HepG2 (cell line): ENCODE measurements at regions not wholly inside any gene's neighbourhood (a gene's known extent, or its start where the extent isn't known, plus 50 kb on each side); places are given as distances from the start of the nearest gene placed in this dataset.
A peak's percentile ranks its signal among the peaks of the same experiment; 100 is the strongest.

Experiments
- ATF1 ChIP-seq: IDR thresholded peaks from 2 replicates; pipeline ENCODE4 v1.6.1; 2016; ENCODE audit warnings: mild to moderate bottlenecking, control low read depth
- EED ChIP-seq: sonication (generic); formaldehyde crosslinking; IDR thresholded peaks from 2 replicates; pipeline ENCODE4 v1.5.0; 2020; ENCODE audit warnings: mild to moderate bottlenecking, missing genetic modification reagents
- EP300 ChIP-seq, 3 experiments: sonication (generic) in 1 of 3; formaldehyde crosslinking in 1 of 3; IDR thresholded peaks; 2 replicates each; pipeline versions ENCODE4 v1.5.1 to v1.6.1; 2011 to 2020; ENCODE audit warnings: low read depth in 2 of 3, low read length in 2 of 3, borderline replicate concordance in 1 of 3, improper control_type of control experiment in 1 of 3, mild to moderate bottlenecking in 1 of 3, missing genetic modification reagents in 1 of 3, moderate library complexity in 1 of 3
- FOXM1 ChIP-seq: sonication (generic); formaldehyde crosslinking; IDR thresholded peaks from 2 replicates; pipeline ENCODE4 v1.5.0; 2020; ENCODE audit warnings: missing genetic modification reagents
- FOXO1 ChIP-seq: sonication (generic); formaldehyde crosslinking; IDR thresholded peaks from 2 replicates; pipeline ENCODE4 v1.4.0; 2020; ENCODE audit warnings: missing genetic modification reagents
- HMG20B ChIP-seq: conservative IDR thresholded peaks from 2 replicates; pipeline ENCODE4 v1.6.1; 2016; ENCODE audit warnings: missing genetic modification reagents, missing compliant biosample characterization
- HOXD1 ChIP-seq: sonication (generic); formaldehyde crosslinking; IDR thresholded peaks from 2 replicates; pipeline ENCODE4 v1.5.0; 2020; ENCODE audit warnings: missing genetic modification reagents
- MAF1 ChIP-seq: sonication (generic); formaldehyde crosslinking; IDR thresholded peaks from 2 replicates; pipeline ENCODE4 v1.5.0; 2020; ENCODE audit warnings: missing genetic modification reagents, borderline replicate concordance
- MZF1 ChIP-seq: sonication (generic); formaldehyde crosslinking; IDR thresholded peaks from 2 replicates; pipeline ENCODE4 v1.8.1; 2023; ENCODE audit warnings: mild to moderate bottlenecking, missing genetic modification reagents, borderline replicate concordance
- PAWR ChIP-seq: sonication (generic); formaldehyde crosslinking; IDR thresholded peaks from 2 replicates; pipeline ENCODE4 v1.4.0; 2020; ENCODE audit warnings: missing genetic modification reagents, mild to moderate bottlenecking, borderline replicate concordance
- SP4 ChIP-seq: sonication (generic); formaldehyde crosslinking; IDR thresholded peaks from 2 replicates; pipeline ENCODE4 v1.8.1; 2023; ENCODE audit warnings: mild to moderate bottlenecking, missing genetic modification reagents
- SPEN ChIP-seq: sonication (generic); formaldehyde crosslinking; IDR thresholded peaks from 2 replicates; pipeline ENCODE4 v1.5.1; 2020; ENCODE audit warnings: low read depth, mild to moderate bottlenecking, missing genetic modification reagents
- TBX2 ChIP-seq: sonication (generic); formaldehyde crosslinking; IDR thresholded peaks from 2 replicates; pipeline ENCODE4 v1.5.0; 2020; ENCODE audit warnings: missing genetic modification reagents, mild to moderate bottlenecking, borderline replicate concordance
- ZFAT ChIP-seq: sonication (generic); formaldehyde crosslinking; conservative IDR thresholded peaks from 2 replicates; pipeline ENCODE4 v1.8.1; 2023; ENCODE audit warnings: missing genetic modification reagents, inconsistent platforms
- ZFP37 ChIP-seq: sonication (generic); formaldehyde crosslinking; IDR thresholded peaks from 2 replicates; pipeline ENCODE4 v1.4.0; 2020; ENCODE audit warnings: missing genetic modification reagents, borderline replicate concordance
- ZKSCAN1 ChIP-seq: fragments of 150-350 bp; IDR thresholded peaks from 2 replicates; pipeline ENCODE4 v1.6.1; 2014; ENCODE audit warnings: low read length
- ZKSCAN8 ChIP-seq: IDR thresholded peaks from 2 replicates; pipeline ENCODE4 v1.6.1; 2016; ENCODE audit warnings: borderline replicate concordance, missing genetic modification reagents, missing compliant biosample characterization
- ZMYM4 ChIP-seq: sonication (generic); formaldehyde crosslinking; IDR thresholded peaks from 2 replicates; pipeline ENCODE4 v1.8.1; 2023; ENCODE audit warnings: mild to moderate bottlenecking, missing genetic modification reagents
- ZNF18 ChIP-seq: sonication (generic); formaldehyde crosslinking; IDR thresholded peaks from 2 replicates; pipeline ENCODE4 v1.8.0; 2022; ENCODE audit warnings: mild to moderate bottlenecking, missing genetic modification reagents; ENCODE audit not compliant: insufficient replicate concordance
- ZNF275 ChIP-seq: sonication (generic); formaldehyde crosslinking; IDR thresholded peaks from 2 replicates; pipeline ENCODE4 v1.8.0; 2022; ENCODE audit warnings: missing genetic modification reagents, mild to moderate bottlenecking, inconsistent platforms, borderline replicate concordance
- ZNF337 ChIP-seq: sonication (generic); formaldehyde crosslinking; IDR thresholded peaks from 2 replicates; pipeline ENCODE4 v1.5.1; 2020; ENCODE audit warnings: missing genetic modification reagents, low read depth, mild to moderate bottlenecking, borderline replicate concordance
- ZNF367 ChIP-seq: sonication (generic); formaldehyde crosslinking; IDR thresholded peaks from 2 replicates; pipeline ENCODE4 v1.4.0; 2020; ENCODE audit warnings: missing genetic modification reagents, borderline replicate concordance
- ZNF383 ChIP-seq: sonication (generic); formaldehyde crosslinking; IDR thresholded peaks from 2 replicates; pipeline ENCODE4 v1.4.0; 2020; ENCODE audit warnings: missing genetic modification reagents, mild to moderate bottlenecking, borderline replicate concordance
- ZNF790 ChIP-seq: sonication (generic); formaldehyde crosslinking; IDR thresholded peaks from 2 replicates; pipeline ENCODE4 v1.8.0; 2022; ENCODE audit warnings: missing genetic modification reagents, mild to moderate bottlenecking, borderline replicate concordance
- ZNF816 ChIP-seq: sonication (generic); formaldehyde crosslinking; IDR thresholded peaks from 2 replicates; pipeline ENCODE4 v1.8.0; 2022; ENCODE audit warnings: missing genetic modification reagents, mild to moderate bottlenecking, borderline replicate concordance
- TF ChIP-seq, protein P1 (sequence below): sonication (generic); formaldehyde crosslinking; IDR thresholded peaks from 2 replicates; pipeline ENCODE4 v1.8.1; 2022; ENCODE audit warnings: mild to moderate bottlenecking, missing genetic modification reagents

GRCh38 chr20:50447102-50447804, 62.9 kb upstream of the PTPN1 start (continued):
- TF ChIP-seq TBX2 (CRISPR knock-in tag) (0 out of 2 replicates have a peak, but pooled peaks have one; percentile 21), SPEN (CRISPR knock-in tag) (no peak), ZNF18 (no peak), SP4 (CRISPR knock-in tag) (peak; percentile 41; the same call in 1 of the 2 replicates), ATF1 (no peak), ZKSCAN8 (CRISPR knock-in tag) (no peak), ZNF275 (CRISPR knock-in tag) (no peak), EED (CRISPR knock-in tag) (no peak), ZKSCAN1 (no peak), FOXM1 (CRISPR knock-in tag) (no peak), ZNF790 (no peak), ZFP37 (0 out of 2 replicates have a peak, but pooled peaks have one; percentile 38), ZNF367 (no peak), ZNF337 (CRISPR knock-in tag) (no peak), MAF1 (CRISPR knock-in tag) (no peak), FOXO1 (CRISPR knock-in tag) (no peak), HOXD1 (0 out of 2 replicates have a peak, but pooled peaks have one; percentile 24), ZMYM4 (CRISPR knock-in tag) (no peak), ZFAT (CRISPR knock-in tag) (no peak), HMG20B (CRISPR knock-in tag) (no peak), PAWR (CRISPR knock-in tag) (peak; percentile 62; the same call in 1 of the 2 replicates), ZNF383 (0 out of 2 replicates have a peak, but pooled peaks have one; percentile 40), MZF1 (CRISPR knock-in tag) (no peak), EP300 (IDR thresholded peaks at IDR 0.05; ENCODE audit: low read depth in 2 of 2, low read length in 2 of 2) (no peak), EP300 (CRISPR knock-in tag; IDR thresholded peaks at IDR 0.05; ENCODE audit: borderline replicate concordance) (no peak), ZNF816 (CRISPR knock-in tag) (no peak)
- TF ChIP-seq, protein P1, sequence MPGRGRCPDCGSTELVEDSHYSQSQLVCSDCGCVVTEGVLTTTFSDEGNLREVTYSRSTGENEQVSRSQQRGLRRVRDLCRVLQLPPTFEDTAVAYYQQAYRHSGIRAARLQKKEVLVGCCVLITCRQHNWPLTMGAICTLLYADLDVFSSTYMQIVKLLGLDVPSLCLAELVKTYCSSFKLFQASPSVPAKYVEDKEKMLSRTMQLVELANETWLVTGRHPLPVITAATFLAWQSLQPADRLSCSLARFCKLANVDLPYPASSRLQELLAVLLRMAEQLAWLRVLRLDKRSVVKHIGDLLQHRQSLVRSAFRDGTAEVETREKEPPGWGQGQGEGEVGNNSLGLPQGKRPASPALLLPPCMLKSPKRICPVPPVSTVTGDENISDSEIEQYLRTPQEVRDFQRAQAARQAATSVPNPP (CRISPR knock-in tag) = no peak
